Left lung (tissue), 4 donors: ENCODE measurements at regions not wholly inside any gene's neighbourhood (a gene's known extent, or its start where the extent isn't known, plus 50 kb on each side); places are given as distances from the start of the nearest gene placed in this dataset.

Source experiments
- ATAC-seq: fragments of 200-7000 bp; cut with Tn5 transposase; one replicate; pipeline ENCODE4 v1.9.1; 2020; ENCODE audit warnings: moderate library complexity
- DNase-seq, 4 donors: peaks; one replicate each; pipeline ENCODE4 v3.0.0-alpha.2; 2013 to 2020
- H3K27ac ChIP-seq, 2 donors: fragments of 200-600 bp; sonication (generic) in 1 of 2; one replicate each; pipeline versions ENCODE4 v1.5.0 to v1.8.0; 2020 to 2021
- H3K27me3 ChIP-seq, 2 donors: fragments of 200-600 bp; sonication (generic) in 1 of 2; one replicate each; pipeline versions ENCODE4 v1.5.0 to v1.8.0; 2020 to 2021
- H3K36me3 ChIP-seq, 2 donors: fragments of 200-600 bp; sonication (generic) in 1 of 2; one replicate each; pipeline versions ENCODE4 v1.5.0 to v1.8.0; 2020 to 2021
- H3K4me1 ChIP-seq, 2 donors: fragments of 200-600 bp; one replicate each; pipeline ENCODE4 v1.8.0; 2021
- H3K4me3 ChIP-seq, 2 donors: fragments of 200-600 bp; sonication (generic) in 1 of 2; one replicate each; pipeline versions ENCODE4 v1.5.0 to v1.8.0; 2020 to 2021; ENCODE audit warnings: mild to moderate bottlenecking in 1 of 2
- H3K9me3 ChIP-seq, 2 donors: fragments of 200-600 bp; sonication (generic) in 1 of 2; one replicate each; pipeline versions ENCODE4 v1.5.0 to v1.8.0; 2020 to 2021
- CTCF ChIP-seq, 2 donors: fragments of 200-600 bp; sonication (generic) in 1 of 2; IDR thresholded peaks; one replicate each; pipeline versions ENCODE4 v1.5.0 to v1.8.0; 2021; ENCODE audit warnings: antibody characterized with exemption in 2 of 2
- intact Hi-C, 2 donors: fragments of 100-400 bp; cut with DNase I; formaldehyde crosslinking; loops; one replicate each; pipeline versions ENCODE4 v1.11.2 to v1.14.2; 2022
- donor health status: DM: no; HTN: yes; CAD: no.
- donor health status: DM: no; HTN: no; CAD: no.

- peak in 3 of 4 donors; percentile 60 to 96 (median 60) for DNase-seq
- Histone ChIP-seq H3K9me3 (no peaks in the 10 kb centered on the region), H3K36me3 (no peaks in the 10 kb centered on the region), H3K27ac (no peak overlapping the region), H3K4me1 (peaks cover 5 to 17% of the 10 kb centered on the region in 2 donors), H3K27me3 (no peaks in the 10 kb centered on the region), H3K4me3 (no peak overlapping the region)
- ATAC-seq = peak; percentile 66
- intact Hi-C loops = loop anchor here in 1 of 2 donors (10.0 kb wide), 1 partner anchor 184 kb away; no protein-coding TSS in a partner anchor
- peak; percentile 99 to 100 for TF ChIP-seq CTCF (IDR thresholded peaks at IDR 0.05)
These were observed 192.4 kb upstream of the GSE1 start for GRCh38 chr16:85420501-85421337.

DNA sequence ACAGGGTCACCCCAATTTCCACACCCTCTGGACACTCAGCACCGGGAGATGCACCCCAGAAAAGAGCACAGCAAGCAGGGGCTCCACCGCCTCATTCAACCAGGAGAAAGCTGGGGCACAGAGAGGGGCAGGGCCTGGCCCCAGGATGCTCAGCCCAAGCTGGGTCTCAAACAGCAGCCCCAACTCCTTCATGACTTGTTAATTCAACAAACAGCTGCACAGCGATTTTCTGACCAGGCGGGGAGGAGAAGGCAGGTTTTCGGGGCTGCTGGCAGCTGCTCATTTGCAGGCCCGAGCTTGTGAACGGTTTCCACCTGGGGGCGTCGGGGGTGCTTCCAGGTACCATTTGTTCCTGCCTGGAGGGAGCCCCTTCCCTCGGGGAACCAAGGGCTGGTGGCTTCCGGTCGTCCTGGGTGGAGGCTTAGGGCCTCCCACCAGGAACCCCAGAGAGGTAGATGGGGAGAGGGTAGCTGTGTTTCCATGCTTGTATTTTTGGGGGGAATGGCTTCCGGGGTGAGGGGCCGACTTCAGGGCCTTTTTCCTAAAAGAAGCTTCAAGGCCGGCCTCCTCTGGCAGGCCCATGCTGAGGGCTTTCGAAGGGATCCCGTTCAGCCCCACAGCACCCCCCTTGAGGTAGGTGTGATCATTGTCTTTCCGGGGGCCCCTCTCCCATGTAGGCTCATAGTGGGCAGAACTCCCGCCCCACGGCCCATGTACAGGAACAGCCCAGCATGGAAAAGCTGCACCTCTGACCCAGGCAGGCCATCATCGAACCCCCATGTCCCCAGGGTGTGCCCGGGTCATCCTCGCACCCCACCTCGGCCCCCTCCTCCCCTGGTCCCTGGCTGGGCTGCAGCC is 191.6 kb upstream of the GSE1 start:
- intact Hi-C loops = loop anchor here in 1 of 2 donors (10.0 kb wide), 1 partner anchor 183 kb away; no protein-coding TSS in a partner anchor
- Histone ChIP-seq H3K36me3 (no peaks in the 10 kb centered on the region), H3K27ac (no peak overlapping the region), H3K4me1 (peaks cover 5 to 12% of the 10 kb centered on the region in 2 donors), H3K27me3 (no peaks in the 10 kb centered on the region), H3K4me3 (no peak overlapping the region), H3K9me3 (no peaks in the 10 kb centered on the region)
- TF ChIP-seq CTCF (IDR thresholded peaks at IDR 0.05) = no peak
- no peak for ATAC-seq
- DNase-seq = peak in 2 of 4 donors; percentile 31 to 55

GRCh38 chr16:85422196-85422631 is 190.9 kb upstream of the GSE1 start:
- ATAC-seq = peak; percentile 32
- intact Hi-C loops = loop anchor here in 1 of 2 donors (10.0 kb wide), 1 partner anchor 183 kb away; no protein-coding TSS in a partner anchor

GRCh38 chr16:85422632-85423550 is 190.2 kb upstream of the GSE1 start:
- Histone ChIP-seq H3K27ac (no peak overlapping the region), H3K4me3 (no peak overlapping the region), H3K27me3 (no peaks in the 10 kb centered on the region), H3K9me3 (no peaks in the 10 kb centered on the region), H3K36me3 (no peaks in the 10 kb centered on the region), H3K4me1 (peaks cover 5 to 12% of the 10 kb centered on the region in 2 donors)
- ATAC-seq (peak; percentile 89), DNase-seq (peak in 3 of 4 donors; percentile 86 to 89 (median 89))
- intact Hi-C loops = loop anchor here in 1 of 2 donors (10.0 kb wide), 1 partner anchor 182 kb away; no protein-coding TSS in a partner anchor
- no peak for TF ChIP-seq CTCF (IDR thresholded peaks at IDR 0.05)

More at GRCh38 chr16:85422196-85422631, 190.9 kb upstream of the GSE1 start:
- Histone ChIP-seq H3K27me3 (no peaks in the 10 kb centered on the region), H3K9me3 (no peaks in the 10 kb centered on the region), H3K4me3 (no peak overlapping the region), H3K4me1 (peaks cover 5 to 12% of the 10 kb centered on the region in 2 donors), H3K36me3 (no peaks in the 10 kb centered on the region), H3K27ac (no peak overlapping the region)
- DNase-seq = peak in 2 of 4 donors; percentile 52 to 53
- no peak for TF ChIP-seq CTCF (IDR thresholded peaks at IDR 0.05)
